HG03108 (cell line): ENCODE measurements at regions not wholly inside any gene's neighbourhood (a gene's known extent, or its start where the extent isn't known, plus 50 kb on each side); places are given as distances from the start of the nearest gene placed in this dataset.

Experiments
- ATAC-seq: cut with Tn5 transposase; IDR thresholded peaks from one replicate; pipeline ENCODE4 v1.9.1; 2021; ENCODE audit warnings: moderate library complexity; ENCODE audit not compliant: unreplicated experiment

DNA sequence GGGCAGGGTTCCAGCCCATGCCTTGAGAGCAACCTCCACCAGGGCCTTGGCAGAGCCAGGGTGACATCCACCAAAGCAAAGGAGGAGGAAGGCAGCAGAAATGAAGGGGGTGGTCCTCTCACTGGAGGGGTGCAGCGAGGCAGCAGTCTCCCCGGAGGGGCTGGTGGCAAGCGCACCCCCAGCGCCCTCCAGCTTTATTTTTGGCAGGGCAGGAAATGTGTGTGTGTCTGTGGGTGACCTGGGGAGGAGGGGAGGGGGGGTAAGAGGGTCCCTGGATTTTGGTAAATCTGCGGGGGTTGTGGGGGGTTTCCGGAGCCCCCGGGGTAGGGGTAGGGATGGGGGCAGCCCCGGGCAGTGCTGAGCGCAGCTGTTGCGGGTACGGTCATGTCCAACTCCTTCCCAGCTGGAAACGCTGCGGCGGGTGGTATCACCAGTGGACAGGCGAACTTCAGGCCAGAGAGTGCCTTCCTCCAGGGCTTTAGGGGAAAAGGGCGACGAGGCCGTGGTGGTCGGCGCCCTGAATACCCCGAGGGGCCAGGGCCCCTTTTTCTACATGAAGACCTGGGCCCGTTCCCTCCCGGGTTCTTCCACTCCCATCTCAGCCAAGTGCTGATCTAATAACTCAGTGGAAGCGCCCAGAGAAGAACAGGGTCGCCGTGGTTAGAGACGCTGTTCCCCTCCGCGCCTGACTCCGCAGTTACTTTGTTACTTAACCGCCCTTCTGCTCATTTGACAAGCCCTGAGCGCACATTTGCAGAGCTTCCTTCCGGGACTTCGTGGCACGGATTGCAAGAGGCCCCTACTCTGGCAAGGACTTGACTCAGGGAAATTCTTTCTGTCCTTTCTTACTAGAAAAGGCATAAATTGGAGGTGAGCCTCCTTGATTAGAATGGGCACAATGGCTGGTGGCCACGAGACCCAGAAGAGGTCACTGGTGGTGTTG, 55.2 kb downstream of the FOS start:
- no peak for ATAC-seq

DNA sequence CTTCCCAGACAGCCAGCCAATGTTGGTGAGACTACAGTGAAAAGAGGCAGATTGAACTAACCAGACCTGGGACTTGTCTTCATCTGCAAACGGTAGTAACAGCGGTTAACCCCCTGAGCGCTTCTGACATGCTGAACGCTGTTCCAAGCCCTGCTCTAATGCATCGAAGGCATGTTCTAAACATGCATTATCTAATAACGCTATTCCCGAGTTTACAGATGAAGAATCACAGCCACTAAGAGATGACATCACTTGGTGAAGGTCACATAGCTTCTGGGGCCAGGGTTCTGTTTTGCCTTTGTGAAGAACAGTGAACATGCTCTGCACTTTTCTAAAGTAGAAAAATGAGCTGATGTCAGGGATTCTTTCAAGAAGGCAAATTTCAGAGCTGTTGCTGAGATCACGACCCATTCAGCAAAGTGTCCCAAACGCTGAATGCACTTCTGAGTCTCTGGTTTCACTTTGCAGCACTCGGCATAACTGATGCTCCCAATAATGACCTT, 56.0 kb downstream of the FOS start:
- no peak for ATAC-seq

- ATAC-seq, result no peak
These were observed 56.9 kb downstream of the FOS start for GRCh38 chr14:75335571-75335970.

DNA sequence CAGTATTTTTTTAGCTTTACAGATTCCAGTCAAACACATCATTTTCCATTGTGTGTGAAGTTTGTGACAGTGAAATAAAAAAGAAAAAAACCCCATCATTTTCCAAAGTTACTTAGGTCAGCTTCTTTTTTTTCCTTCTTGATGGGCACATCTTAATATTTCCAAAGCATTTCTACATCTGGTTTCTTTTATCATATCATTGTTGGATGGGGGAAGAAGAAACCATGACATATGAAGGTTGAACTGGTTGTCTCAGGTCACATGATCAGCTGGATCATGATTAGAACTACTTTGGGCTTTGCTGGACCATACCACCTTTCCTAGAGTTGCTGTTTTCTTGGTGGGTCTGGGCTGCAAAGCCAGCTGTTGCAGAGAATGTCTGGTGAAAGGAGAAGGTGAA, 59.8 kb downstream of the FOS start:
- ATAC-seq, result no peak

DNA sequence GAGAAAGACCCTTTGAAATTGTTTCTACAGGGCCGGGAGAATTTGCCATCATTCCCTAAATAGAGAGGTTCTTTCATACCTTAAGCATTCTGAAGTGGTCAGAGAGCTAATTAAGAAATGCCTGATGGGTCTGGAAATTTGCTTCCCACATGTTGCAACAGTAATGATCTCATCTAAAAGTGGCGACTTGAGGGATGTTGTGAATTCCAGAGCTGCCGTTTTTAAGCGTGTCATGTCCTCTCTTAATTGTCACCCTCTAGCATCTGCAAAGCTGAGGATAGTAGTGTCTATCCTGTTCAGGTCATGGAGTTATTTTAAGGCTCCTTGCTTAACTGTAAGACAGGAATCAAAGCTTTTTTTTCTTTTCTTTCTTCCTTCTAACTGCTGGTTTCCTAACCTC, 60.4 kb downstream of the FOS start:
- no peak for ATAC-seq

- ATAC-seq, result no peak
These were observed 62.3 kb downstream of the FOS start for GRCh38 chr14:75340921-75341320.

GRCh38 chr14:75341620-75342019, 63.0 kb downstream of the FOS start:
- no peak for ATAC-seq

- peak; percentile 45 for ATAC-seq
These were observed 64.4 kb downstream of the FOS start for GRCh38 chr14:75342762-75343599.

- no peak for ATAC-seq
These were observed 65.3 kb downstream of the FOS start for GRCh38 chr14:75343911-75344310.

DNA sequence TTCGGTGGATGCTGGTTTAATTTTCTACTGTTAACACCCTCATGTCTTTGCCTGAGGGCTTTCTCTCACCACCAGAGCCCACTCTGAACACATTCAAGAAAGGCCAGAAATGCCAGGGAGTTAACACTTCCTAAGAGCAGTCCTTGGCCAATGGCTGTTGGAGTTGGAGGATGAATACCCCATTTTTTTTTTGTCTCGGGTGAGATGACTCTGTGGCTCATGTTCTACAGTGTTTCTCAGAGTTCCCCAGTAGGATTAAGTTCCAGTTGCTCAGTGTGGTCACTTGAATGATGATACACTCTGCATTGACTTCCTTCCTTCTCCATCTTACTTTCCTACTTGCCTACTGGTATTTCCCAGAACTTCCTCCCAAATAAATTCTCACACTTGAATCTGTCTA, 65.8 kb downstream of the FOS start:
- no peak for ATAC-seq

GRCh38 chr14:75350505-75351060, 72.0 kb downstream of the FOS start:
- no peak for ATAC-seq

DNA sequence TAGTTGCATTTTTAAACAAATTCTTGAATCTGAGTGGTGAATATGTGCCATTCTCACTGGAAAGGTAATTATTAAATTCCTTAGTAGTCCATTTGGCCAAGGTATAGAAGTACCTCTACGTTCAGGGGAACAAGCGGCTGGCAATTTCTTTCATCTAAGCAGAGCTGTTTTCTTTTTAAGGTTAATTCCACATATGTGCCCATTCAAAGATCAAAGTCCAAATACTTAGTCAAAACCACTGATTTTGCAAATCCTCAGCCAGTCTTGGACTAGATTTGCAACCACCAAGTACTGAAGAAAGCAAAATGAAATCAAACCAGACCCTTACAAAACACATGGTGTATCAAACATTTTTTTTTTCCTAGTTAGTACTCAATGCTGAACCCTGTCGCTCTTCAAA, 68.7 kb upstream of the JDP2 start:
- no peak for ATAC-seq

- no peak for ATAC-seq
These were observed 66.8 kb upstream of the JDP2 start for GRCh38 chr14:75361041-75361440.

DNA sequence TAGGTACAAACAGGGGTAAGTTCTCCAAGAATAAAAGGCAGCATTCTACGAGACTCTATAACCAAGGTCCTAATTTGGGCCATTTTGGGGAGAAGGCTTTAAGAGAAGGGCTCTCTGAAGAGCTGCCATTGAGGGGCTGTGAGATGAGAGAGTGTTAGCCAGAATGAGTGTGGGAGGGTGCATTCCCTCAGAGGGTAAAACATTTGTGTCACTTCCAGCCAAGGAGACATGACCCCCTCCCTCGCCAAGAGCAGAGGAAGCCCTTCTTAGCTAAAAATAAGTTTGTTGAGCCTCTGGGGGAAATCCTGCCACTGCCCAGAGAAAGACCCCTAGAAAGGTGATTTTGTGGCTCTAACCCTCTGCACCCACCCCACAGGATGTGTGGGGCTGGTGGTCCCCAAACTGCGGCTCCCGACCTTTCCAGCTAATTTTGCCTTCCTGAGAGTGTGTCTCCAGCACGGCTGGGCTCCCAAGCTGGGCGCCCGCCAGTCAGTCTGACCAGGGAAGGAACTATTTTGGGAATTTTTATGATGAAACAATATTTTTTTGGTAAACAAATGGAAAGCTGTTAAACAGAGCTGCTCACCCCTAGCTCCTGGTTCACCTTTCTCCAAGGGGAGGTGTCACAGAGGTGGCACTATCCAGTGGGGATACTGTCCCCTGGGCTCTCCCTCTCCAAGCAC, 65.9 kb upstream of the JDP2 start:
- ATAC-seq, result no peak

DNA sequence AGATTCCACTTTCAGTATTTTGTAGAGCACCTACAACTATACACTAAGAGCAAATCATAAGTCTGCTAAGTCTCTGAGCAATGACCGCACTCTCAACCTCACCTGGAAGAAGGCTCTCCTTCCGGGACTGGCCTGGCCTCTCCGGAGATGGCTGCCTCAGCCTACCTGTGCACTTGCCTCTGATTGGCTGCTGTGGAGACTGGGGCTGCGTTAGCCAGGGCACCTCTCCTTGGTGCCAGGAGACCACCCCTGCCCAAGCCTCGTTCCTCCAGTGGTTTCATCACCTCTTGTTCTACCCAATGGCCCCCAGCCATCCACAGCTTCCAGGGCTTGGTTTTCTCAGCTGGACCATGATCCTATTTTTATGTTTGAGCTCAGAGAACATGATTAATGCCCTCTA, 64.7 kb upstream of the JDP2 start:
- ATAC-seq, result no peak

- ATAC-seq, result no peak
These were observed 64.1 kb upstream of the JDP2 start for GRCh38 chr14:75363570-75364227.

DNA sequence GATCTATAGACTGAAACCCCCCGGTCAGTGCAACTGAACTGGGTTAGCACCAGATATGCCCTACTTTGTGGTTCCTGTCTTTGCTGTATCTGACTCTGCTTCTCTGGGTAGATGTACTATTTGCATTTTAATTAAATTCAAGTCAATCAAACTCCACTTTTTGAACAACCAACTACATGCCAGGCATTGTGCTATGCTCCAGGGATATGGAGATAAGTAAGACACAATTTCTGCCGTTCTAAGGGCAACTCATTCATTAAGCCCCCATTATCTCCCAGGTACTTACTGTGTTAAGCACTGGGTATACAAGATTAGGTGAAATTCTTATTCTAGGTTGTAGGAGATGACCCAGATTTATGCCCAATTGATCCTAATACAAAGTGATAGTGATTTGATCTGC, 62.7 kb upstream of the JDP2 start:
- ATAC-seq, result no peak

- no peak for ATAC-seq
These were observed 60.9 kb upstream of the JDP2 start for GRCh38 chr14:75366963-75367362.

GRCh38 chr14:75368333-75368732, 59.5 kb upstream of the JDP2 start:
- no peak for ATAC-seq

DNA sequence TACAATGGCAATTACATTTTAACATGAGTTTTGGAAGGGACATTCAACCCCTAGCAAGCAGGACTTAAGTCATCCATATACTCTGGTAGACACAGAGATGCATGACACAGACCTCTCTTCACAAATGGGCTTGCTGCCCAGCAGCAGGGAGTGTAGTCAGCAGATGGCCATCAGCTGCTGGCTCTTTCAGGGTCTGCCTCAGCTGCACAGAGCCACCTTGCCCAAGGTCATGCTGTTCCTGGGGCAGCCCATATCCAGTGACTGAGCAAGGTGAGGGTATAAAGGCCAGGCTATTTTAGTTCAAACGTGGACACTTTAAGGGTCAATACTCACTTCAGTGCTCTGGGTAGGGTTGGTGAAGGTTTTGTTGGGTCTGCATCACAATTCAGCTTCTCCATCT, 58.3 kb upstream of the JDP2 start:
- no peak for ATAC-seq
